HG03139 (cell line): ENCODE measurements at regions not wholly inside any gene's neighbourhood (a gene's known extent, or its start where the extent isn't known, plus 50 kb on each side); places are given as distances from the start of the nearest gene placed in this dataset.
"Not testable (repeated sequence)": the region's sequence is repeated elsewhere in the genome, so short reads cannot be mapped to it uniquely, and the experiment has no call there.

Source experiments
- ATAC-seq: cut with Tn5 transposase; IDR thresholded peaks from one replicate; pipeline ENCODE4 v1.9.1; 2021; ENCODE audit not compliant: unreplicated experiment

GRCh38 chr15:20020588-20020987, 521.0 kb downstream of the GOLGA6L6 start:
- ATAC-seq, result not testable (repeated sequence)

- not testable (repeated sequence) for ATAC-seq
Observed at GRCh38 chr15:20019758-20020157, 521.8 kb downstream of the GOLGA6L6 start.

- ATAC-seq, result not testable (repeated sequence)
Observed at GRCh38 chr15:20017581-20017980, 524.0 kb downstream of the GOLGA6L6 start.

- not testable (repeated sequence) for ATAC-seq
Observed at GRCh38 chr15:20016941-20017340, 524.7 kb downstream of the GOLGA6L6 start.

- ATAC-seq, result not testable (repeated sequence)
Observed at GRCh38 chr15:20012837-20013236, 528.8 kb downstream of the GOLGA6L6 start.

GRCh38 chr15:20010759-20011158, 530.8 kb downstream of the GOLGA6L6 start:
- ATAC-seq, result not testable (repeated sequence)

- ATAC-seq, result not testable (repeated sequence)
Observed at GRCh38 chr15:20009619-20010018, 532.0 kb downstream of the GOLGA6L6 start.

- ATAC-seq, result not testable (repeated sequence)
Observed at GRCh38 chr15:20007338-20007737, 534.3 kb downstream of the GOLGA6L6 start.

GRCh38 chr15:20003471-20003870, 538.1 kb downstream of the GOLGA6L6 start:
- not testable (repeated sequence) for ATAC-seq

GRCh38 chr15:20002560-20002959, 539.0 kb downstream of the GOLGA6L6 start:
- not testable (repeated sequence) for ATAC-seq

- not testable (repeated sequence) for ATAC-seq
Observed at GRCh38 chr15:19996574-19997194, 544.9 kb downstream of the GOLGA6L6 start.

- ATAC-seq, result not testable (repeated sequence)
Observed at GRCh38 chr15:19995296-19995695, 546.3 kb downstream of the GOLGA6L6 start.

- ATAC-seq, result no peak
Observed at GRCh38 chr15:19992428-19992827, 549.2 kb downstream of the GOLGA6L6 start.

GRCh38 chr15:19988094-19988660, 553.4 kb downstream of the GOLGA6L6 start:
- ATAC-seq, result no peak

- ATAC-seq, result no peak
Observed at GRCh38 chr15:19987389-19988048, 554.1 kb downstream of the GOLGA6L6 start.

GRCh38 chr15:19984101-19984500, 557.5 kb downstream of the GOLGA6L6 start:
- ATAC-seq, result no peak

GRCh38 chr15:19974998-19975397, 566.6 kb downstream of the GOLGA6L6 start:
- ATAC-seq, result no peak

GRCh38 chr15:19973718-19974117, 567.9 kb downstream of the GOLGA6L6 start:
- ATAC-seq, result no peak

GRCh38 chr15:19972582-19972981, 569.0 kb downstream of the GOLGA6L6 start:
- not testable (repeated sequence) for ATAC-seq

- ATAC-seq, result not testable (repeated sequence)
Observed at GRCh38 chr15:19965574-19965973, 576.0 kb downstream of the GOLGA6L6 start.

GRCh38 chr15:19964480-19964879, 577.1 kb downstream of the GOLGA6L6 start:
- ATAC-seq, result not testable (repeated sequence)
